ENCODE measurements at regions not wholly inside any gene's neighbourhood (a gene's known extent, or its start where the extent isn't known, plus 50 kb on each side); places are given as distances from the start of the nearest gene placed in this dataset.

GRCh38 chr19:29263305-29264135, 50.6 kb upstream of the UQCRFS1 start:
- peak; percentile 80 for TF ChIP-seq CTCF (IDR thresholded peaks at IDR 0.05; ENCODE audit: low read depth, low read length)
- no peak overlapping the region for H3K27ac ChIP-seq

GRCh38 chr19:29264897-29265296, 51.9 kb upstream of the UQCRFS1 start:
- Histone ChIP-seq H3K9me3 (ENCODE audit: low read depth) (no peaks in the 10 kb centered on the region), H3K4me3 (no peak overlapping the region), H3K4me1 (ENCODE audit: low read depth) (peaks cover 1% of the 10 kb centered on the region), H3K36me3 (no peaks in the 10 kb centered on the region), H3K27me3 (no peaks in the 10 kb centered on the region), H3K27ac (no peak overlapping the region)
- no peak for TF ChIP-seq CTCF (IDR thresholded peaks at IDR 0.05; ENCODE audit: low read depth, low read length)
- no peak for DNase-seq (ENCODE audit: low read depth in 1 of 2, low spot score in 1 of 2)

More at GRCh38 chr19:29263305-29264135, 50.6 kb upstream of the UQCRFS1 start:
- Histone ChIP-seq H3K27me3 (no peaks in the 10 kb centered on the region), H3K4me3 (no peak overlapping the region), H3K36me3 (no peaks in the 10 kb centered on the region), H3K9me3 (ENCODE audit: low read depth) (no peaks in the 10 kb centered on the region), H3K4me1 (ENCODE audit: low read depth) (no peaks in the 10 kb centered on the region)
- peak; percentile 51 to 68 for DNase-seq (ENCODE audit: low read depth in 1 of 2, low spot score in 1 of 2)

- no peak for TF ChIP-seq CTCF (IDR thresholded peaks at IDR 0.05; ENCODE audit: low read depth, low read length)
- DNase-seq (ENCODE audit: low read depth in 1 of 2, low spot score in 1 of 2) = no peak
- Histone ChIP-seq H3K36me3 (no peaks in the 10 kb centered on the region), H3K27ac (no peak overlapping the region), H3K4me3 (no peak overlapping the region), H3K27me3 (no peaks in the 10 kb centered on the region), H3K9me3 (ENCODE audit: low read depth) (no peaks in the 10 kb centered on the region), H3K4me1 (ENCODE audit: low read depth) (peaks cover 7% of the 10 kb centered on the region)
These were observed 52.5 kb upstream of the UQCRFS1 start for GRCh38 chr19:29265436-29265835.

GRCh38 chr19:29266001-29266400, 53.0 kb upstream of the UQCRFS1 start:
- DNase-seq (ENCODE audit: low read depth in 1 of 2, low spot score in 1 of 2) = no peak
- TF ChIP-seq CTCF (IDR thresholded peaks at IDR 0.05; ENCODE audit: low read depth, low read length) = no peak
- no peaks in the 10 kb centered on the region for H3K9me3 ChIP-seq (ENCODE audit: low read depth)
- no peak overlapping the region for H3K4me3 ChIP-seq
- no peak overlapping the region for H3K27ac ChIP-seq
- H3K27me3 ChIP-seq = no peaks in the 10 kb centered on the region
- H3K36me3 ChIP-seq = no peaks in the 10 kb centered on the region
- peaks cover 7% of the 10 kb centered on the region for H3K4me1 ChIP-seq (ENCODE audit: low read depth)

- DNase-seq (ENCODE audit: low read depth in 1 of 2, low spot score in 1 of 2) = no peak
- Histone ChIP-seq H3K4me1 (ENCODE audit: low read depth) (peaks cover 7% of the 10 kb centered on the region), H3K9me3 (ENCODE audit: low read depth) (no peaks in the 10 kb centered on the region), H3K27ac (no peak overlapping the region), H3K36me3 (no peaks in the 10 kb centered on the region), H3K4me3 (no peak overlapping the region), H3K27me3 (no peaks in the 10 kb centered on the region)
- TF ChIP-seq CTCF (IDR thresholded peaks at IDR 0.05; ENCODE audit: low read depth, low read length) = no peak
These were observed 53.7 kb upstream of the UQCRFS1 start for GRCh38 chr19:29266603-29267002.

Measured in cardiac muscle cell (in vitro differentiated cells and primary cell).